Stimulated activated CD4-positive, alpha-beta T cell treated with anti-CD3 and anti-CD28 coated beads, Interleukin-12 subunit alpha, Interleukin-12 subunit beta, amount 100 ng/mL, for 48 hours (primary cell): ENCODE measurements at regions not wholly inside any gene's neighbourhood (a gene's known extent, or its start where the extent isn't known, plus 50 kb on each side); places are given as distances from the start of the nearest gene placed in this dataset.

Experiments used
- DNase-seq, 3 donors: peaks; one replicate each; pipeline ENCODE4 v3.0.0-alpha.2; 2020; ENCODE audit warnings: low read depth in 2 of 3, low spot score in 1 of 3

- no peak for DNase-seq
Observed at GRCh38 chr4:137640838-137641158, 108.5 kb upstream of the PCDH18 start.

GRCh38 chr4:137640156-137640837 is 108.0 kb upstream of the PCDH18 start:
- DNase-seq = no peak

GRCh38 chr4:137638934-137639333 is 106.6 kb upstream of the PCDH18 start:
- no peak for DNase-seq

GRCh38 chr4:137635601-137636000 is 103.3 kb upstream of the PCDH18 start:
- DNase-seq = no peak

GRCh38 chr4:137635108-137635507 is 102.8 kb upstream of the PCDH18 start:
- no peak for DNase-seq

GRCh38 chr4:137632842-137633241 is 100.5 kb upstream of the PCDH18 start:
- DNase-seq = no peak

- DNase-seq = no peak
Observed at GRCh38 chr4:137631605-137632004, 99.3 kb upstream of the PCDH18 start.

DNA sequence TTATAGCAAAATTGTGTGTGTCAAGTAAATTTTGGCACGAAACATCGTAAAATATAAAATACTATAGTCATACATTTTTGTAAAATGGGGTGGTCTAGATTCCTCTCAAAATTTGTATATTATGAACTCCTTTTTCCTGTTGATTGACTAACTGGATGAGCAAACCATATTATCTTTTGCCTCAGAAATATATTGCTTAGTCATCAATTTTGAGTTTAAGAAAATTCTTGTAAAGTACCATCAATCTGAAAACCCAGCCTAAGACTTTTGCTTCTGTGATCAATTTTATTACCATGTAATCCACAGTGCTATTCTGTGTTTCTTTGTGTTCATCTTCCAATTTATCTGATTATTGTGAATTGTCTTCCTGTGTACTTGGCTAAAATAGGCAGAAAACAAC is 98.0 kb upstream of the PCDH18 start:
- DNase-seq = no peak

GRCh38 chr4:137627739-137628460 is 95.6 kb upstream of the PCDH18 start:
- DNase-seq = no peak

- no peak for DNase-seq
Observed at GRCh38 chr4:137626942-137627738, 94.8 kb upstream of the PCDH18 start.

DNA sequence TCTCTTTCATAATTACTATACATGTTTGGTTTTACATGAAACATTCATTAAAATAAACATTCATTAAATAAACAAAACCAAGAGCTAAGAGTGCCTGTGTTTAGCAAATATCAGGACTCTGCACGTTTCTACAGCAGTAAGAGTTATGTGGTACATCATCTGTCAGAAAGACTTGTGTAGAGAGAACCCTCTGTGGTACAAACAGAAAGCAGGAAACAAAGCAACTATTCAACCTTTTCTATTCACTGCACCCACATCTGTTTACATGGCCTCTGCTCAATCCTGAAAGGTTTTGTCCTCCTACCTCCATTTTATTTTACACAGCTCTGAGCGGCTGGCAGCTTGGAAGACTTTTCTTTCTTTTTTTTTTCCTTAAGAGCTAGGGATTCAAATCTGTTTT is 90.7 kb upstream of the PCDH18 start:
- no peak for DNase-seq

- DNase-seq = no peak
Observed at GRCh38 chr4:137621056-137621455, 88.8 kb upstream of the PCDH18 start.

- DNase-seq = no peak
Observed at GRCh38 chr4:137614491-137614890, 82.2 kb upstream of the PCDH18 start.

DNA sequence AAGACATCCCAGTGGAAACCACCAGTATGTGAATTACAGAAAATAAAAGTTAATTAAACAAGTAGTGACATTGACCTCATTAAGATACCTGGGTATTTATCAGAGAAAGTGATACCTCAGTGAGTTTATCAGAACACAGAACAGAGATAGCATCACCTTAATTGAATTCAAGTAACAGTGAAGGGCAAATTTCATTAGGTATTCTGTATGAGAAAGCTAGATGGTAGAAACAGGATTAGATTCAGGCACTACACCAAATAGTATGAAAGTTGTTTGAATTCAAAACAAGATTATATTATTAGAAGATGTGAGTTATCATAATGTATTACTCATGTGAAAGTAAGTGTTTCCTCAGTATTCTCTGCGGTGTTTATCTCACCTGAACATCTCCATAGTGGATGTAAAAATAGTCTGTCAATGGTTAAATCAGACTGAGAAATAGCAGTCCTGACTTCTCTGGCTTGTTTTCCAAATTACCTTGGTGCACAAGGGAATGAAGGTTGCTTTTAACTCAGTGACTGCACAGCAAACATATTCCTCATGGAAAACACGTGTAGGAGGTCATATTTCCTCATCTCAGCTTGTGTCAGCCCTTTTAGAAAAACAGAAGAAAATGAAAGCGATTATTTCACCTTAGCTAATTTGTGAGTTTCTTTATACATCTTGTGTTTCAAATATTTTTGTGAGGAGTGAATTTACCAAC is 79.9 kb upstream of the PCDH18 start:
- DNase-seq = no peak

- no peak for DNase-seq
Observed at GRCh38 chr4:137610960-137611359, 78.7 kb upstream of the PCDH18 start.

DNA sequence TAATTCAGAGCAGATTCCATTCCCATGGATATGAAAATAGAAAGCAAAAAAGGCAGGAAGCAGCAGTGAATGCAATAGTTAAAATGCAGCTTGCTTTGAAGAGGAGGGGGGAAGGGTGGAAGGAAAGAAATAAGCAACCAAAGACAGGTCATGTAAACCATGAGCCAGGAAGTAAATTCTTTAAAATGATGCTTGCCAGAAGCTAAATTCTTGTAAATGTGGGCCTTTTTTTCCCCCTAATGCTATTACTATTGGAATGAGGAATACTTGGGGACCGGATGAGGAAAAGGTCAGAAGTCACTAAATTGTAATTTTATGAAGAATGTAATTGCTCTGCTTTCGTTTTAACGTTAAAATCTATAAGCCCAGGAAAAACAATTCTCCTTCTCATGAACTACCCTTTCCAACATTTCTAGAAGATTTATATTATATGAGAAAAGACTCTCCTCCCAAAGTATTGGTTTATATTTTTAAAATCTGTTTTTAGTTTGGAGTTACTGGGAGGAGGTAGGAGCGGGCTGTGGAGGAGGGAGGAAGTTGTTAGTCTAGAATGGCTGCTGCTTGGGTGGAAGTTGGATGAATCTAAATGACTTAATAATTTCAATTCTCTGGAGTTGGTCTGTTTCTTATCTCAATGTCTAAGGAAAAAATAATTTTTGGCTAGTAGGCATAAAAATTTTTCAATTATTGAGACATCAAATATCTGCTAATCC is 77.6 kb upstream of the PCDH18 start:
- DNase-seq = no peak

GRCh38 chr4:137608085-137608484 is 75.8 kb upstream of the PCDH18 start:
- DNase-seq = no peak

DNA sequence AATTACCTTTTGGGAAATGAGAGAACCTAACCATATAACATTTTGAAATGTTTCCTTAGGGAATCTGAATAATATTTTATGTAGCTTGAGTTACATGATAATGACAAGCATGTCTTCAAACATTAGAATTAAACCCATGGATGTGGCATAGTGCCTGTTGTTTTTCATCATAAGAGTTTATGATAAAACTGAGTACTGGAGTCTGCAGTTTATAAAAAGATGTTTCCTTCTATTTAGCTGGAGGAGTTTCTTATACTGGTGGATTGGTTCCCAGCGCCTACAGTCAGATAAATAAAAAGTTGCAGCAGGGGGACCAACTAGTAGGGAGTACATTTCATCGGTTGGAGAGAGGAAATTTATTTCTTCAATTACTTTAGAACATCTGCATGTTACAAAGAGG is 70.1 kb upstream of the PCDH18 start:
- no peak for DNase-seq

DNA sequence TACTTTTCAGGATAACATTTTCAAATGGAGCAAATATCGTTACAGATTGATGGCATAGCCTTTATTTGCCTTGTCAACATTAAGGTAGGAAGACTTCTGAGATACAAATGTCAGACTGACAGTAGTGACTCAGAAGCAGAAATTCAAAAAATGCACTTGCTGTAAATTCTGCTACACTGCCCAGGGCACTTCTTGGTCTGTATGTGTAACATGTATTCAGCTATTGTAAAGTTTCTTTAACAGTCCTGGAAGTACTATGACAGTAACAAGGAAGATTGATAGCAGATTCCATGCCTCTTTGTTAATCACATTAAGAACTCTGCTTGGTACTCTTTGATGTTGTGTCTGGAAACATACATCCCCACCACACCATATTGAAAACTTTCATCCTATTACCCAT is 69.6 kb upstream of the PCDH18 start:
- DNase-seq = no peak

DNA sequence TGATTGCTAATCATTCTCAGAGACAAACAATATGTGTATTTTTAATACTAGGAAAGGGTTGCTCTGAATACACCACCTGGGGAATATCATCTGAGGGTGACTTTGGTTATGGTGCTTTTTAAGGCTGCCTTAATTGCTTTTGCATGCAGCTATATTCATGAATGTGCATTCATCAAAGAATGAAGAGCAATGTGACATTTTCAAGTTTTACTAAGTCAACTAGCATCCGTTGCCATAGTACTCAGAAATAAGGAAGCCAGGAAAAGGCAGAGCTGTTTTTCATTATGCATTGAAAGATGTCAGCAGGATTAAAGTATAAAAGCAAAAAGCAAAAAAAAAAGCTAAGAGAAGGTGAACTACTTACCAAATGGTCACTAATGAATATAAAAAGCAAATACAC is 67.4 kb upstream of the PCDH18 start:
- DNase-seq = no peak
